A549 (cell line): ENCODE measurements at regions not wholly inside any gene's neighbourhood (a gene's known extent, or its start where the extent isn't known, plus 50 kb on each side); places are given as distances from the start of the nearest gene placed in this dataset.

Experiments used
- BHLHE40 ChIP-seq: IDR thresholded peaks from 2 replicates; pipeline ENCODE4 v1.6.1; 2012; ENCODE audit warnings: low read depth, low read length, inconsistent platforms
- CHD2 ChIP-seq: fragments of 150-350 bp; IDR thresholded peaks from 2 replicates; pipeline ENCODE4 v1.6.1; 2014; ENCODE audit warnings: low read length; ENCODE audit not compliant: partially characterized antibody
- FOXS1 ChIP-seq: fragments of 250-450 bp; sonication (Bioruptor Pico); IDR thresholded peaks from 2 replicates; pipeline ENCODE4 v1.5.0; 2020; ENCODE audit warnings: mild to moderate bottlenecking, moderate library complexity
- KDM1A ChIP-seq: fragments of 200-600 bp; sonication (generic); IDR thresholded peaks from 2 replicates; pipeline ENCODE4 v1.6.1; 2016; ENCODE audit warnings: low read depth, mild to moderate bottlenecking
- KDM5A ChIP-seq: fragments of 200-600 bp; sonication (generic); IDR thresholded peaks from 2 replicates; pipeline ENCODE4 v1.6.1; 2016; ENCODE audit warnings: antibody characterized with exemption, mild to moderate bottlenecking
- MYC ChIP-seq: IDR thresholded peaks from 2 replicates; pipeline ENCODE4 v1.6.1; 2012; ENCODE audit warnings: mild to moderate bottlenecking, inconsistent platforms, low read length, improper control_type of control experiment, borderline replicate concordance
- POLR2A ChIP-seq: IDR thresholded peaks from 2 replicates; pipeline ENCODE4 v1.6.1; 2012; ENCODE audit warnings: mild to moderate bottlenecking, low read length
- POLR2AphosphoS2 ChIP-seq: conservative IDR thresholded peaks from 2 replicates; pipeline ENCODE4 v1.6.1; 2012; ENCODE audit warnings: low read length, improper control_type of control experiment, inconsistent platforms
- SMC3 ChIP-seq: fragments of >200 bp; sonication (Bioruptor Twin); formaldehyde crosslinking; IDR thresholded peaks from 3 replicates; pipeline ENCODE4 v1.6.1; 2018; ENCODE audit warnings: inconsistent platforms
- SREBF2 ChIP-seq: fragments of 450-650 bp; IDR thresholded peaks from 2 replicates; pipeline ENCODE4 v1.6.1; 2014; ENCODE audit warnings: mild to moderate bottlenecking, moderate library complexity
- TF ChIP-seq, protein P1 (sequence below): fragments of >200 bp; sonication (Bioruptor Twin); formaldehyde crosslinking; IDR thresholded peaks from 3 replicates; pipeline ENCODE4 v1.5.1; 2016

DNA sequence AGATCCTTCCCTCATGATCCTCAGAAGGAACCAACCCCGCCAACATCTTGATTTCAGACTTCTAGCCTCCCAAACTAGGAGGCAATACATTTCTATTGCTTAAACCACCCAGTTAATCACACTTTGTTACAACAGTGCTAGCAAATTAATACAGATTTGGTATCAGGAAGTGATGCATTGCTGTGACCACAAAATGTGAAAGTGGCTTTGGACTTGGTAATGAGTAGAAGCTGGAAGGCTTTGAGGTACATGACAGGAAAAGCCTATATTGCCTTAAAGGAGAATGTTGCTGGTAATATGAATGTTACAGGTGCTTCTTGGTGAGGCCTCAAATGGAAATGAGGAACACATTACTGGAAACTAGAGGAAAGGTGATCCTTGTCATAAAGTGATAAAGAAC is 260.3 kb downstream of the SATB2 start:
- TF ChIP-seq FOXS1 (CRISPR knock-in tag): no peak
- TF ChIP-seq POLR2A: no peak
- TF ChIP-seq, protein P1, sequence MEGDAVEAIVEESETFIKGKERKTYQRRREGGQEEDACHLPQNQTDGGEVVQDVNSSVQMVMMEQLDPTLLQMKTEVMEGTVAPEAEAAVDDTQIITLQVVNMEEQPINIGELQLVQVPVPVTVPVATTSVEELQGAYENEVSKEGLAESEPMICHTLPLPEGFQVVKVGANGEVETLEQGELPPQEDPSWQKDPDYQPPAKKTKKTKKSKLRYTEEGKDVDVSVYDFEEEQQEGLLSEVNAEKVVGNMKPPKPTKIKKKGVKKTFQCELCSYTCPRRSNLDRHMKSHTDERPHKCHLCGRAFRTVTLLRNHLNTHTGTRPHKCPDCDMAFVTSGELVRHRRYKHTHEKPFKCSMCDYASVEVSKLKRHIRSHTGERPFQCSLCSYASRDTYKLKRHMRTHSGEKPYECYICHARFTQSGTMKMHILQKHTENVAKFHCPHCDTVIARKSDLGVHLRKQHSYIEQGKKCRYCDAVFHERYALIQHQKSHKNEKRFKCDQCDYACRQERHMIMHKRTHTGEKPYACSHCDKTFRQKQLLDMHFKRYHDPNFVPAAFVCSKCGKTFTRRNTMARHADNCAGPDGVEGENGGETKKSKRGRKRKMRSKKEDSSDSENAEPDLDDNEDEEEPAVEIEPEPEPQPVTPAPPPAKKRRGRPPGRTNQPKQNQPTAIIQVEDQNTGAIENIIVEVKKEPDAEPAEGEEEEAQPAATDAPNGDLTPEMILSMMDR: no peak
- no peak for TF ChIP-seq CHD2
- TF ChIP-seq MYC: no peak
- TF ChIP-seq BHLHE40: no peak
- no peak for TF ChIP-seq KDM5A
- TF ChIP-seq SMC3: no peak
- TF ChIP-seq POLR2AphosphoS2: no peak
- TF ChIP-seq KDM1A: no peak
- no peak for TF ChIP-seq SREBF2
